ENCODE measurements at regions not wholly inside any gene's neighbourhood (a gene's known extent, or its start where the extent isn't known, plus 50 kb on each side); places are given as distances from the start of the nearest gene placed in this dataset.
A peak's percentile ranks its signal among the peaks of the same experiment; 100 is the strongest.

DNA sequence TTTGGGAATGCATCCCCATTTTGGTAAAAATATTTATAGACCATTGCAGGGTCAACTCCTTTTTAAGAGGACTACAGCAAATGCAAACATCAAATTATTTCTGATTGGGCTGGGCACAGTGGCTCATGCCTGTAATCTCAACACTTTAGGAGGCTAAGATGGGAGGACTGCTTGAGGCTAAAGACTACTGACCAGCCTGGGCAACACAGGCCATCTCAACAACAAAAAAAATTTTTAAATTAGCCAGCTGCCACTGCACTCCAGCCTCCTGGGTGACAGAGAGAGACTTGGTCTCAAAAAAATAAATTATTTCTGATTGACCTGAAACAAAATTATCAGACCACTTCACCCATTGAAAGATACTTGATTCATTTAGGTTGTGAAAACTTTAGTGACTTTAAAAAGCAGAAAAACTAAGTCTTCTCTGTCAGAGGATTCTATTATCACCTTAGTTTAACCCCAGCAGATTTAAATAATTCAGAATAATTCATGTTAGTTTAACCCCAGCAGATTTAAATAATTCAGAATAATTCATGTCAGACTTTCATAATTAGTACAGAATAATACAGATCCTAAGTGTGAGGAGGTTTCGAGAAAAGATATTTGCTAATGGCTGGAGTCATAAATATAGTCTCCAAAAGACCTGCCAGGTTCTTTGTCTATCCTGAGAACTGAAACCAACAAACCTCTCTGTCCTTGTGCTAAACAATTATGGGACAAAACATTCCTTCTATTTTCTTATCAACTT lies 183.6 kb upstream of the STT3B start:
- H3K4me3 ChIP-seq = no peak overlapping the region
- H3K27ac ChIP-seq = no peak overlapping the region

DNA sequence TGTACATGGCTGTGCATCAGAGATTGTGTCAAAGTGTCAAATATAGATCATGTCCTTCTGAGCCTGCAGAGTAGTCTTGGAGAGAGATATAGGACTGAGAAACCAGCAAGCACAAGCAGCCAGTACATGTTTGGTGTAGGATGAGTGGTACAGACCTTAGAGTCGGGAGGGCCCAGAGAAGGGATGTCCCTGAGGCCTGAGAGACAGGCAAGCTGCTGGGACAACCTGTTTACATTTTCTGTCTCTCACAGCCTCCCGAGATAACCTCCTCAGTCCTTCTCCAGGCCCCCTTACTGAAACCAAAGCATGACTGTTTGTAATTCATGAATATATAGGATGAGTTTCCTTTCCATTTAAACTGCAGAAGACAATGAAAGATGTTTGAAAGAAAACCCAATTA lies 182.4 kb upstream of the STT3B start:
- no peak overlapping the region for H3K4me3 ChIP-seq
- H3K27ac ChIP-seq = no peak overlapping the region

DNA sequence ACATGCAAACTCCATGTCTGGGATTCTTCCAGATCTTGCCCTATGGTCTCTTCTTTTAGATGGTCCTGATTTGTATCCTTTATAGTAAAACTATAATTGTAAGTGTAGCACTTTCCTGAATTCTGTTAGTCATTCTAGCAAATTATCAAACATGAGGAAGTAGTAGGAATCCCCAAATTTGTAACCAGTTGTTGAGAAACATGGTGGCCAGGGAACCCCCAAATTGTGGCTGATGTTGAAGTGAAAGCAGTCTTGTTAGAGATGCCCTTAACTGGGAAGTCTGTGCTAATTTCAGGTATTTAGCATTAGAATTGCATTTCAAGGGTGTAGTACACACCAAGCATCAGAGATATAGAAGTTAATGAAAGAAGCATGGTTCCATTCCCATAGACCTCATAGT lies 180.4 kb upstream of the STT3B start:
- no peak overlapping the region for H3K4me3 ChIP-seq
- no peak overlapping the region for H3K27ac ChIP-seq

DNA sequence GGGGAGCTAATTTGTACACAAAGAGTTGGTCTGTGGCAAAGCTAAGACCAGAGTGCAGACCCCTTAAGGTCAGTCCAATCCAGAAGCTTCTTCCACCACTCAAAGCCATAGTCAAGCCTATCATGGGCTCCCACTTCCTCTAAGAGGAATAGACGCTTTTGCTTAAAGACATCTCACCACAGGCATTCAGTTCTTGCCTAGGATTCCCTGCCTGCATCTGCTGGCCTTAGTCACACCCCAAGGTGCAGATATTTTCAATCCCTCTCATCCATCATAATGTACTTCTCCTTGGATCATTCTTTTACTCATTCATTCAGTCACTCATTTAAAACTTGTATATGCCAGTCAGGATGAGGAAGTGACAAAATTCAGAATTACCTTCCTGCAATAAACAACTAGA lies 179.6 kb upstream of the STT3B start:
- no peak overlapping the region for H3K27ac ChIP-seq
- H3K4me3 ChIP-seq = no peak overlapping the region

GRCh38 chr3:31354373-31354772 lies 178.4 kb upstream of the STT3B start:
- no peak overlapping the region for H3K4me3 ChIP-seq

GRCh38 chr3:31355807-31356206 lies 176.9 kb upstream of the STT3B start:
- H3K4me3 ChIP-seq = no peak overlapping the region

More at GRCh38 chr3:31354373-31354772, 178.4 kb upstream of the STT3B start:
- H3K27ac ChIP-seq = no peak overlapping the region

GRCh38 chr3:31356941-31357340 lies 175.8 kb upstream of the STT3B start:
- H3K27ac ChIP-seq = peak overlapping the region in 1 of 21 experiments; percentile 23
- no peak overlapping the region for H3K4me3 ChIP-seq

More at GRCh38 chr3:31355807-31356206, 176.9 kb upstream of the STT3B start:
- no peak overlapping the region for H3K27ac ChIP-seq

GRCh38 chr3:31357451-31357850 lies 175.3 kb upstream of the STT3B start:
- H3K4me3 ChIP-seq = no peak overlapping the region
- no peak overlapping the region for H3K27ac ChIP-seq

DNA sequence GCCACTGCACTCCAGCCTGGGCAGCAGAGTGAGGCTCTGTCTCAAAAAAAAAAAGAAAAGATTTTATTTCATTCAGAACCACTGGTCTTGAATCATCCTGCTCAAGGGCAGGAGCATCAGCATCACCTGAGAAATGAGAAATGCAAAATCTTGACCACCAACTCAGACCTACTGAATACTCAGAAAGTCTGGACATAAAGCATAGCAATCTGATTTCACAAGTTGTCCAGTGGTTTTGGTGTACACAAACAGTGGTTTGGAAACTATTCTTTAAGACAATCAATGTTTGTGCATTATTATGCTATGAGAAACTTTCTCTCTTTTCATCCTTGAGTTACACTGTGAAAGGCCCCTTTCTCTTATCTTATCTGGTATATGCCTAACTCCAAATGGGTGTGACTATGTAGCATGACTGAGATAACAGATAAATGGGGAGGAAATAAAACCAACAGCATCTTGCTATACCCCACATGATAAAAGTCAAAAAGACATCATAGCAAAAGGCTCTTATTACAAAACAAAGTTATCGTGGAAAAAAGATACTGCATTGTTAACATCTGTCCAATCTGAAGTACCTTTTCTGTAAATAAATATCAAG lies 174.2 kb upstream of the STT3B start:
- H3K4me3 ChIP-seq = no peak overlapping the region

GRCh38 chr3:31361371-31362273 lies 171.1 kb upstream of the STT3B start:
- no peak overlapping the region for H3K4me3 ChIP-seq
- peak overlapping the region in 5 of 21 experiments; percentile 0 to 59 (median 33) for H3K27ac ChIP-seq

More for the DNA sequence above, 174.2 kb upstream of the STT3B start:
- no peak overlapping the region for H3K27ac ChIP-seq

GRCh38 chr3:31364188-31364587 lies 168.5 kb upstream of the STT3B start:
- H3K4me3 ChIP-seq = no peak overlapping the region

DNA sequence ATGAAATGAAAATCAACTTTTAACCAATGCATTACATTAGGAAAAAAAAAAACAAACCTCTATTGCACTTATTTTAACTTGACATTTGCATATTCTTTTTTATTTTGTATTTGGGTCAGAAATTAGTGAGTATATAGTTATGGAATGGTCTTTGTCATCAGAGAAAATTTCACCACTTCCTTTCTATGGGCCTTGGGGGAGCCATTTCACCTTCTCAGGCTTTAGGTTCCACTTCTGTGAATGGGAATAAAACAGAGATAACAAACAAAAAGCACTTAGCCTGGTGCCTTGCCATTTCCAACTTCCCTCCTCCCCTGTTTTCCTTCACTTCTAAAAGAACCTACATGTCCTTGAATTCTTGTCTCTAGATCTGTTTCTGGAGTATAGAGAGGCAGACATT lies 168.0 kb upstream of the STT3B start:
- H3K4me3 ChIP-seq = no peak overlapping the region
- no peak overlapping the region for H3K27ac ChIP-seq

More at GRCh38 chr3:31364188-31364587, 168.5 kb upstream of the STT3B start:
- no peak overlapping the region for H3K27ac ChIP-seq

- Histone ChIP-seq H3K27ac (no peak overlapping the region), H3K4me3 (no peak overlapping the region)
Measured at GRCh38 chr3:31367518-31367917, 165.2 kb upstream of the STT3B start.

DNA sequence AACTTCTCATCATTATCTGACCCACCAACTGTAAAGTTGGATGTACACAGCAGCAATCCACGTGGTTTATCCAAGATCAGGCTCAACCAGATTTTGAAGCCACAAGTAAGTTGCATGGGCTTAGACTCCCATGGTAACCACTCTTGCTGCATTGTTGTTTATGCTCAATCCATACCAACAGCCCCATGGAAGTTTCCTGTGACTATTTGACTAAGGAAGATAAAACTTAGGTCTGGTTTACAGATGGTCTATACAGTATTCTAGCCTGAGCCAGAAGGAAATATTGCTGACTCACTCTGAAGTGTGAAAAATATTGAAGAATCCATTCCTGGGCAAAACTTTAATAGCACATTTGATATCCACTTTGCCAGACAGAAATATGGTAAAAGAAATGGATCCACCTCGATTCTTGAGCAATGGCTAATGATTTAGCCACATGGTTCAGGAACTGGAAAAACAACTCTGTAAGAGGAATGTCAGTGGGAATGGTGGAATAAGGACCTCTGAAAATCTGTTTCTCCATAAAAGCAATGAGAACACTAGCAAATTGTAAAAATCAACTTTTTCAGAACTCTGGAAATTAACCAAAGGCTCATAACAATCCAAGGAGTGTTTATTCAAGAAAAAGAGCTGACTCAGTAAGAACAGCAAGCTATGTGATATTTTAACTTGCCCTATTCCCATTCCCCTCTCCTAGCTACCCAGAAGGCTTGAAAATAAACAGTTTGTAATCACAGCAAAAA lies 162.9 kb upstream of the STT3B start:
- Histone ChIP-seq H3K27ac (peak overlapping the region in 1 of 21 experiments; percentile 44), H3K4me3 (no peak overlapping the region)

GRCh38 chr3:31370380-31370666 lies 162.4 kb upstream of the STT3B start:
- peak overlapping the region in 1 of 21 experiments; percentile 44 for H3K27ac ChIP-seq
- H3K4me3 ChIP-seq = no peak overlapping the region

- Histone ChIP-seq H3K27ac (peak overlapping the region in 1 of 21 experiments; percentile 44), H3K4me3 (no peak overlapping the region)
Measured at GRCh38 chr3:31370681-31371080, 162.0 kb upstream of the STT3B start.

GRCh38 chr3:31371484-31372177 lies 161.1 kb upstream of the STT3B start:
- H3K27ac ChIP-seq = no peak overlapping the region
- H3K4me3 ChIP-seq = no peak overlapping the region

- Histone ChIP-seq H3K4me3 (no peak overlapping the region), H3K27ac (no peak overlapping the region)
Measured at GRCh38 chr3:31373681-31374080, 159.0 kb upstream of the STT3B start.

DNA sequence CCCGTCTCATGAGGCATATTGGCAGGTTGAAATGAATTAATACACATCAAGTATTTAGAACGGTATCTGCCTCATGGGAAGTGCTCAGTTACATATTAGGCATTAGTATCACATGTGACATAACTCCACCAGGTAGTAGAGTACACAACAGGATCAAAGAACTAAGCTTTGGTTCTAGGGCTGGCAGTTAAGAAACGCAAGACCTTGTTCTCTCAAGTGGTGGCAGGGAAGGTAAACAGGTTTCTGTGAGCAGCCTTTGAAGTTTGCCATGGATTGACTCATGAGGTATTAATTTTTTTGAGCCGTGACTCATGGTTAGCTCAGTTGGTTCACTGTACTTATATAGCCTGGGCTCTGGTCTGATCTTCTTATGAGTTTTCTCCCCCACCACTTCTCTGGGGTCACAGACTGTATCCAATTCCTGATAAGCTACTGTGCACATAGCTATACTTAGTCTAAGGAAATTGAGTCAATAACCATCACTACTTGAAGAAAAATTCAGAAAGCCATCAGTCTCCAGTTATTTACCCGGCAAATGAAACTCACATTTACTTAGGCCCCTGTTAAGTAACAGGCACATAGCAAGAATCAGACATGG lies 155.6 kb upstream of the STT3B start:
- H3K4me3 ChIP-seq = no peak overlapping the region
- no peak overlapping the region for H3K27ac ChIP-seq
